ENCODE measurements at regions not wholly inside any gene's neighbourhood (a gene's known extent, or its start where the extent isn't known, plus 50 kb on each side); places are given as distances from the start of the nearest gene placed in this dataset.

DNA sequence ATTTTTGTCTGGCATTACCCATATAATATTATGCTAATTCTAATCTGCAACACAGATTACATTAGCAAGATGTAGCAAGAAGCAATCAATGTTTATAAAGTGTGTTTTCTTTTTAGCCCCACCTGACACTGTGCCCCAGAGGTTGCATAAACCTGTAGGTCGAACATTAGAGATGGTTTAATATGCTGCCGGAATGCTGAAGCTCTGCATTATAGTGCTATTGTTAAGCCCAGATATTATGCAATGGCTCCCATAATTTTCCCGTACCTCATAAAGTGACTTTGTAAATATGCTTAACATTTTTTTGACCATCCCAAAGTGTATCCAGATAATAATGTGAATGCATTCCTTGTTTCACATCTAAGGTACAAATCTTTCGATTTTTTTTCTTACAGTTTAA is 109.3 kb upstream of the MAP4K3 start:
- TF ChIP-seq, protein P1, sequence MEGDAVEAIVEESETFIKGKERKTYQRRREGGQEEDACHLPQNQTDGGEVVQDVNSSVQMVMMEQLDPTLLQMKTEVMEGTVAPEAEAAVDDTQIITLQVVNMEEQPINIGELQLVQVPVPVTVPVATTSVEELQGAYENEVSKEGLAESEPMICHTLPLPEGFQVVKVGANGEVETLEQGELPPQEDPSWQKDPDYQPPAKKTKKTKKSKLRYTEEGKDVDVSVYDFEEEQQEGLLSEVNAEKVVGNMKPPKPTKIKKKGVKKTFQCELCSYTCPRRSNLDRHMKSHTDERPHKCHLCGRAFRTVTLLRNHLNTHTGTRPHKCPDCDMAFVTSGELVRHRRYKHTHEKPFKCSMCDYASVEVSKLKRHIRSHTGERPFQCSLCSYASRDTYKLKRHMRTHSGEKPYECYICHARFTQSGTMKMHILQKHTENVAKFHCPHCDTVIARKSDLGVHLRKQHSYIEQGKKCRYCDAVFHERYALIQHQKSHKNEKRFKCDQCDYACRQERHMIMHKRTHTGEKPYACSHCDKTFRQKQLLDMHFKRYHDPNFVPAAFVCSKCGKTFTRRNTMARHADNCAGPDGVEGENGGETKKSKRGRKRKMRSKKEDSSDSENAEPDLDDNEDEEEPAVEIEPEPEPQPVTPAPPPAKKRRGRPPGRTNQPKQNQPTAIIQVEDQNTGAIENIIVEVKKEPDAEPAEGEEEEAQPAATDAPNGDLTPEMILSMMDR (conservative IDR thresholded peaks at IDR 0.05) = no peak
- Mint-ChIP-seq H3K36me3 (ENCODE audit: low read depth) (no peaks in the 10 kb centered on the region), H3K4me3 (no peak overlapping the region)

DNA sequence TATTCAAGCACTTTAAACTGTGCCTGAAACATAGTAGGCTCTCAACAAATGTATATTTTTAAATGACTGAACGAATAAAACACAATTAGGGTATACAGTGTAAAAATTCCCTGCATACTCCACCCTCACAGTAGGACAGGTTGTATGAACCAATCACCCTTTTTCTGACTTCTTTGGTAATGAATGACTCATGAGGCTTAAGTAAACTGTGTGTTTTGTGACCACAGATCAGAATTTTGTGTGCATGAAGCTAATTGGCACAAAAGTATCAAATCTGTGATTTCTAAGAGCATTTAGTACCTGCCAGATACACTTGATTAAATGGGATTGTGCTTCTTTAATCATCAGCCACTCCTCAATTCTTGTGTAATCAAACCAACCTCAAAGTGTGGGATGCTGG is 109.9 kb upstream of the MAP4K3 start:
- no peak overlapping the region for H3K27ac ChIP-seq (ENCODE audit: low read depth, low read length)
- peaks cover 21% of the 10 kb centered on the region for H3K4me1 Mint-ChIP-seq
- peaks cover 3% of the 10 kb centered on the region for H3K4me1 ChIP-seq (ENCODE audit: control insufficient read depth, insufficient read depth, low read length)
- TF ChIP-seq, protein P1 (conservative IDR thresholded peaks at IDR 0.05) = no peak
- H3K36me3 Mint-ChIP-seq (ENCODE audit: low read depth) = no peaks in the 10 kb centered on the region
- no peak overlapping the region for H3K27ac Mint-ChIP-seq
- H3K27me3 ChIP-seq (ENCODE audit: control insufficient read depth, insufficient read depth, low read length, poor library complexity, severe bottlenecking) = no peaks in the 10 kb centered on the region
- WGBS, 2 experiments (ENCODE audit: insufficient coverage in 1 of 2, insufficient read length in 1 of 2) = 93% methylated on average over 1 of the region's 1 CpG; no CpG with 5 or more reads in 1 of the 2 experiments
- H3K36me3 ChIP-seq (ENCODE audit: control insufficient read depth, insufficient read depth, low read length) = no peaks in the 10 kb centered on the region
- H3K9me3 ChIP-seq (ENCODE audit: control insufficient read depth, low read length) = no peaks in the 10 kb centered on the region
- no peak overlapping the region for H3K9ac ChIP-seq (ENCODE audit: extremely low read depth, low read length, poor library complexity, severe bottlenecking)
- H3K4me3 ChIP-seq (ENCODE audit: low read length) = no peak overlapping the region
- DNase-seq = no peak
- no peak overlapping the region for H3K4me3 Mint-ChIP-seq
- H3K9me3 Mint-ChIP-seq = no peaks in the 10 kb centered on the region
- no peaks in the 10 kb centered on the region for H3K27me3 Mint-ChIP-seq (ENCODE audit: insufficient read depth)

More for the DNA sequence above, 109.3 kb upstream of the MAP4K3 start:
- Histone ChIP-seq H3K9ac (ENCODE audit: extremely low read depth, low read length, poor library complexity, severe bottlenecking) (no peak overlapping the region), H3K9me3 (ENCODE audit: control insufficient read depth, low read length) (no peaks in the 10 kb centered on the region), H3K27ac (ENCODE audit: low read depth, low read length) (no peak overlapping the region), H3K27me3 (ENCODE audit: control insufficient read depth, insufficient read depth, low read length, poor library complexity, severe bottlenecking) (no peaks in the 10 kb centered on the region), H3K36me3 (ENCODE audit: control insufficient read depth, insufficient read depth, low read length) (no peaks in the 10 kb centered on the region), H3K4me1 (ENCODE audit: control insufficient read depth, insufficient read depth, low read length) (peaks cover 7% of the 10 kb centered on the region), H3K4me3 (ENCODE audit: low read length) (no peak overlapping the region)
- Mint-ChIP-seq H3K27me3 (ENCODE audit: insufficient read depth) (no peaks in the 10 kb centered on the region), H3K9me3 (no peaks in the 10 kb centered on the region), H3K27ac (no peak overlapping the region), H3K4me1 (peaks cover 25% of the 10 kb centered on the region)
- DNase-seq = no peak
- 81 to 88% methylated on average over 4 of the region's 4 CpGs for WGBS, 2 experiments (ENCODE audit: insufficient coverage in 1 of 2, insufficient read length in 1 of 2)

DNA sequence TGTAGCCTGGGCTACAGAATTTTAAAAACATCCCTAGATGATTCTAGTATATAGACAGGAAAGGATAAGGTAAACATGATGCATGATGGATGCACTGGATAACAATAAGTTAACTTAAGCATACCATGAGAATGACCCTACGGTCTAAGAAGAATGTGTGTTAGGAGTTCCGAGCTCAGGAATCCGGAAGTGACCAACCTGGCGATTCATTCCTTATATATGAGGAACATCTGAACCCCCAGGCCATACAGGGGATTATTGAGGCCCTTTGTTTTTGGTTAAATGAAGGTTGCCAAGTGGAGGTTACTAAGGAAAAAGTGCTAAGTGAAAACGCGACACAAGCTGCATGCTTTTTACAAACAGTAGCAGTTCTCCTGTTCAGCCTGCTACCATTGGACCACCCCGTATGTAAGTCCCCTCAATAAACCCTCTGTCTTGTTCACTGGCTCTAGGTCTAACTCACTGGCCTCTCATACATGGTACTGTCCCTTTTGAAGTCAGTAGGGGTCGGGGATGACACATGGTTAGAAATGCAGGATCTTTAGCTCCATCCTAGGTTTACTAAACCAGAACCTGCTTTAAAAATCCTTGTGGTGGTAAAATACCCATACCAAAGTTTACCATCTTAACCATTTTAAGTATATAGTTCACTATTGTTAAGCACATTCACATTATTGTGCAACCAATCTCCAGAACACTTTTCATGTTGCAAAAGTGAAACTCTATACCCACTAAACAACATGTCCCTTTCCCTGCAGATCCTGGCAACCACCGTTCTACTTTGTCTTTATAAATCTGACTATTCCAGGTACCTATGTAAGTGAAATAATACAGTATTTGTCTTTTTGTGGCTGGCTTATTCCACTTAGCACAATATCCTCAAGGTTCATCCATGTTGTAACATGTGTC is 111.0 kb upstream of the MAP4K3 start:
- Mint-ChIP-seq H3K36me3 (ENCODE audit: low read depth) (no peaks in the 10 kb centered on the region), H3K27me3 (ENCODE audit: insufficient read depth) (no peaks in the 10 kb centered on the region)
- no peak overlapping the region for H3K27ac ChIP-seq (ENCODE audit: low read depth, low read length)

More for the DNA sequence above, 111.0 kb upstream of the MAP4K3 start:
- no peak for DNase-seq
- Histone ChIP-seq H3K4me3 (ENCODE audit: low read length) (no peak overlapping the region), H3K36me3 (ENCODE audit: control insufficient read depth, insufficient read depth, low read length) (no peaks in the 10 kb centered on the region), H3K4me1 (ENCODE audit: control insufficient read depth, insufficient read depth, low read length) (no peaks in the 10 kb centered on the region), H3K9ac (ENCODE audit: extremely low read depth, low read length, poor library complexity, severe bottlenecking) (no peak overlapping the region), H3K9me3 (ENCODE audit: control insufficient read depth, low read length) (no peaks in the 10 kb centered on the region), H3K27me3 (ENCODE audit: control insufficient read depth, insufficient read depth, low read length, poor library complexity, severe bottlenecking) (no peaks in the 10 kb centered on the region)
- Mint-ChIP-seq H3K4me1 (peaks cover 14% of the 10 kb centered on the region), H3K4me3 (no peak overlapping the region), H3K9me3 (no peaks in the 10 kb centered on the region), H3K27ac (no peak overlapping the region)
- TF ChIP-seq, protein P1 (conservative IDR thresholded peaks at IDR 0.05) = no peak
- WGBS, 2 experiments (ENCODE audit: insufficient coverage in 1 of 2, insufficient read length in 1 of 2) = 96 to 100% methylated on average over 2 to 9 of the region's 9 CpGs

Measured in endodermal cell (in vitro differentiated cells).